Prostate gland (tissue), 2 donors: ENCODE measurements at regions not wholly inside any gene's neighbourhood (a gene's known extent, or its start where the extent isn't known, plus 50 kb on each side); places are given as distances from the start of the nearest gene placed in this dataset.
"Not testable (repeated sequence)": the region's sequence is repeated elsewhere in the genome, so short reads cannot be mapped to it uniquely, and the experiment has no call there.

Experiments used
- POLR2A ChIP-seq: fragments of 450-650 bp; IDR thresholded peaks from one replicate; pipeline ENCODE4 v1.6.1; 2016; ENCODE audit warnings: antibody characterized with exemption, mild to moderate bottlenecking
- POLR2AphosphoS5 ChIP-seq: sonication (generic); formaldehyde crosslinking; IDR thresholded peaks from one replicate; pipeline ENCODE4 v1.6.1; 2017; ENCODE audit warnings: antibody characterized with exemption
- TF ChIP-seq, protein P1 (sequence below), 4 experiments: fragments of 200-600 bp in 2 of 4; fragments of 450-650 bp in 2 of 4; sonication (generic) in 2 of 4; IDR thresholded peaks; 1 replicate in 3 of 4; 2 replicates in 1 of 4; pipeline ENCODE4 v1.5.1; 2016 to 2019; ENCODE audit warnings: antibody characterized with exemption in 4 of 4, mild to moderate bottlenecking in 2 of 4, moderate library complexity in 2 of 4

GRCh38 chr20:56781987-56782560 is 153.0 kb downstream of the TFAP2C start:
- TF ChIP-seq, protein P1, sequence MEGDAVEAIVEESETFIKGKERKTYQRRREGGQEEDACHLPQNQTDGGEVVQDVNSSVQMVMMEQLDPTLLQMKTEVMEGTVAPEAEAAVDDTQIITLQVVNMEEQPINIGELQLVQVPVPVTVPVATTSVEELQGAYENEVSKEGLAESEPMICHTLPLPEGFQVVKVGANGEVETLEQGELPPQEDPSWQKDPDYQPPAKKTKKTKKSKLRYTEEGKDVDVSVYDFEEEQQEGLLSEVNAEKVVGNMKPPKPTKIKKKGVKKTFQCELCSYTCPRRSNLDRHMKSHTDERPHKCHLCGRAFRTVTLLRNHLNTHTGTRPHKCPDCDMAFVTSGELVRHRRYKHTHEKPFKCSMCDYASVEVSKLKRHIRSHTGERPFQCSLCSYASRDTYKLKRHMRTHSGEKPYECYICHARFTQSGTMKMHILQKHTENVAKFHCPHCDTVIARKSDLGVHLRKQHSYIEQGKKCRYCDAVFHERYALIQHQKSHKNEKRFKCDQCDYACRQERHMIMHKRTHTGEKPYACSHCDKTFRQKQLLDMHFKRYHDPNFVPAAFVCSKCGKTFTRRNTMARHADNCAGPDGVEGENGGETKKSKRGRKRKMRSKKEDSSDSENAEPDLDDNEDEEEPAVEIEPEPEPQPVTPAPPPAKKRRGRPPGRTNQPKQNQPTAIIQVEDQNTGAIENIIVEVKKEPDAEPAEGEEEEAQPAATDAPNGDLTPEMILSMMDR (IDR thresholded peaks at IDR 0.05): not testable (repeated sequence)
- not testable (repeated sequence) for TF ChIP-seq POLR2A, POLR2AphosphoS5
